WTC11 (cell line): ENCODE measurements at regions not wholly inside any gene's neighbourhood (a gene's known extent, or its start where the extent isn't known, plus 50 kb on each side); places are given as distances from the start of the nearest gene placed in this dataset.

Experiments
- ATAC-seq: fragments of 200-7000 bp; cut with Tn5 transposase; 2 replicates; pipeline ENCODE4 v1.10.0; 2021; ENCODE audit warnings: mild to moderate bottlenecking, moderate library complexity
- CTCF ChIA-PET: fragments of 300-600 bp; sonication (Branson Sonifier 250); formaldehyde crosslinking; loops from one replicate; lab custom pipeline; 2021; ENCODE audit warnings: antibody characterized with exemption; lab: Charles Lee
- POLR2A ChIA-PET: fragments of 350-600 bp; sonication (Branson Sonifier 250); formaldehyde crosslinking; loops from one replicate; lab custom pipeline; 2021; ENCODE audit warnings: antibody characterized with exemption; lab: Charles Lee
- DNase-seq: peaks from one replicate; pipeline ENCODE4 v3.0.0; 2021; ENCODE audit warnings: low spot score
- H3K27ac Mint-ChIP-seq: 2 replicates; pipeline ENCODE4 v1.8.0; 2021; ENCODE audit warnings: mixed read lengths
- H3K27me3 Mint-ChIP-seq: 2 replicates; pipeline ENCODE4 v1.8.0; 2021; ENCODE audit warnings: low read depth, mild to moderate bottlenecking, moderate library complexity, mixed read lengths
- H3K36me3 Mint-ChIP-seq: 2 replicates; pipeline ENCODE4 v1.8.0; 2021; ENCODE audit warnings: mixed read lengths
- H3K4me1 Mint-ChIP-seq: 2 replicates; pipeline ENCODE4 v1.8.0; 2022; ENCODE audit warnings: mixed read lengths
- H3K4me3 Mint-ChIP-seq: 2 replicates; pipeline ENCODE4 v1.8.0; 2021; ENCODE audit warnings: mild to moderate bottlenecking, moderate library complexity, mixed read lengths
- H3K9me3 Mint-ChIP-seq: 2 replicates; pipeline ENCODE4 v1.8.0; 2021; ENCODE audit warnings: mixed read lengths
- ATF1 ChIP-seq: sonication (generic); formaldehyde crosslinking; IDR thresholded peaks from 2 replicates; pipeline ENCODE4 v1.8.1; 2023; ENCODE audit warnings: mild to moderate bottlenecking, moderate library complexity, missing genetic modification reagents
- CBFB ChIP-seq: sonication (generic); formaldehyde crosslinking; IDR thresholded peaks from 2 replicates; pipeline ENCODE4 v1.8.1; 2022; ENCODE audit warnings: mild to moderate bottlenecking, low read depth, missing genetic modification reagents
- CREM ChIP-seq: sonication (generic); formaldehyde crosslinking; IDR thresholded peaks from 2 replicates; pipeline ENCODE4 v1.8.1; 2022; ENCODE audit warnings: mild to moderate bottlenecking, missing genetic modification reagents, moderate library complexity
- ELF4 ChIP-seq: sonication (generic); formaldehyde crosslinking; IDR thresholded peaks from 2 replicates; pipeline ENCODE4 v1.8.1; 2022; ENCODE audit warnings: low read depth, mild to moderate bottlenecking, moderate library complexity, missing genetic modification reagents
- ETV6 ChIP-seq: sonication (generic); formaldehyde crosslinking; IDR thresholded peaks from 2 replicates; pipeline ENCODE4 v1.8.1; 2022; ENCODE audit warnings: mild to moderate bottlenecking, missing genetic modification reagents
- FOXP1 ChIP-seq: sonication (generic); formaldehyde crosslinking; IDR thresholded peaks from 2 replicates; pipeline ENCODE4 v1.8.0; 2022; ENCODE audit warnings: missing genetic modification reagents, mild to moderate bottlenecking, moderate library complexity, borderline replicate concordance
- IRF2 ChIP-seq: sonication (generic); formaldehyde crosslinking; IDR thresholded peaks from 2 replicates; pipeline ENCODE4 v1.8.0; 2022; ENCODE audit warnings: low read depth, missing genetic modification reagents, borderline replicate concordance
- JUN ChIP-seq: sonication (generic); formaldehyde crosslinking; IDR thresholded peaks from 2 replicates; pipeline ENCODE4 v1.8.0; 2023; ENCODE audit warnings: mild to moderate bottlenecking, missing genetic modification reagents
- NFATC4 ChIP-seq: fragments of 250-450 bp; sonication (Bioruptor Pico); IDR thresholded peaks from 2 replicates; pipeline ENCODE4 v1.9.0; 2021; ENCODE audit warnings: mild to moderate bottlenecking
- NR2C2 ChIP-seq: sonication (generic); formaldehyde crosslinking; IDR thresholded peaks from 2 replicates; pipeline ENCODE4 v1.8.0; 2022; ENCODE audit warnings: mild to moderate bottlenecking, missing genetic modification reagents
- NR3C1 ChIP-seq: sonication (generic); formaldehyde crosslinking; conservative IDR thresholded peaks from 2 replicates; pipeline ENCODE4 v1.8.1; 2023; ENCODE audit warnings: low read depth, mild to moderate bottlenecking, missing genetic modification reagents
- OVOL2 ChIP-seq: fragments of 250-450 bp; sonication (Bioruptor Pico); IDR thresholded peaks from 2 replicates; pipeline ENCODE4 v1.9.0; 2021; ENCODE audit warnings: mild to moderate bottlenecking, borderline replicate concordance
- PRRX2 ChIP-seq: fragments of 250-450 bp; sonication (Bioruptor Pico); IDR thresholded peaks from 2 replicates; pipeline ENCODE4 v1.8.0; 2021; ENCODE audit warnings: mild to moderate bottlenecking
- RORB ChIP-seq: fragments of 250-450 bp; sonication (Bioruptor Pico); IDR thresholded peaks from 2 replicates; pipeline ENCODE4 v1.9.0; 2021; ENCODE audit warnings: mild to moderate bottlenecking
- SOX15 ChIP-seq: fragments of 250-450 bp; sonication (Bioruptor Pico); IDR thresholded peaks from 2 replicates; pipeline ENCODE4 v1.9.0; 2021; ENCODE audit warnings: mild to moderate bottlenecking
- SP1 ChIP-seq: sonication (generic); formaldehyde crosslinking; conservative IDR thresholded peaks from 2 replicates; pipeline ENCODE4 v1.8.1; 2022; ENCODE audit warnings: missing genetic modification reagents
- TEAD1 ChIP-seq: sonication (generic); formaldehyde crosslinking; IDR thresholded peaks from 2 replicates; pipeline ENCODE4 v1.8.0; 2022; ENCODE audit warnings: mild to moderate bottlenecking, missing genetic modification reagents
- TP53 ChIP-seq: sonication (generic); formaldehyde crosslinking; IDR thresholded peaks from 2 replicates; pipeline ENCODE4 v1.8.1; 2023; ENCODE audit warnings: mild to moderate bottlenecking, missing genetic modification reagents
- ZBTB21 ChIP-seq: sonication (generic); formaldehyde crosslinking; IDR thresholded peaks from 2 replicates; pipeline ENCODE4 v1.8.1; 2023; ENCODE audit warnings: mild to moderate bottlenecking, missing genetic modification reagents, borderline replicate concordance
- ZBTB43 ChIP-seq: sonication (generic); formaldehyde crosslinking; IDR thresholded peaks from 2 replicates; pipeline ENCODE4 v1.8.1; 2023; ENCODE audit warnings: mild to moderate bottlenecking, missing genetic modification reagents
- ZNF423 ChIP-seq: fragments of 250-450 bp; sonication (Bioruptor Pico); IDR thresholded peaks from 2 replicates; pipeline ENCODE4 v2.1.2; 2022; ENCODE audit warnings: mild to moderate bottlenecking, moderate library complexity
- ZNF671 ChIP-seq: fragments of 250-450 bp; sonication (Bioruptor Pico); IDR thresholded peaks from 2 replicates; pipeline ENCODE4 v1.8.0; 2021; ENCODE audit warnings: mild to moderate bottlenecking
- TF ChIP-seq, protein P1 (sequence below): sonication (generic); formaldehyde crosslinking; IDR thresholded peaks from 2 replicates; pipeline ENCODE4 v1.8.1; 2023; ENCODE audit warnings: mild to moderate bottlenecking, missing genetic modification reagents, moderate library complexity
- TF ChIP-seq, protein P2 (sequence below): sonication (generic); formaldehyde crosslinking; IDR thresholded peaks from 2 replicates; pipeline ENCODE4 v1.8.0; 2022; ENCODE audit warnings: missing genetic modification reagents
- TF ChIP-seq, protein P3 (sequence below): sonication (generic); formaldehyde crosslinking; IDR thresholded peaks from 2 replicates; pipeline ENCODE4 v1.8.1; 2022; ENCODE audit warnings: low read depth, missing genetic modification reagents, borderline replicate concordance
- TF ChIP-seq, protein P4 (sequence below): sonication (generic); formaldehyde crosslinking; IDR thresholded peaks from 2 replicates; pipeline ENCODE4 v1.8.1; 2023; ENCODE audit warnings: mild to moderate bottlenecking, missing genetic modification reagents
- TF ChIP-seq, protein P5 (sequence below): fragments of 250-450 bp; sonication (Bioruptor Pico); IDR thresholded peaks from 2 replicates; pipeline ENCODE4 v1.9.0; 2021; ENCODE audit warnings: mild to moderate bottlenecking

DNA sequence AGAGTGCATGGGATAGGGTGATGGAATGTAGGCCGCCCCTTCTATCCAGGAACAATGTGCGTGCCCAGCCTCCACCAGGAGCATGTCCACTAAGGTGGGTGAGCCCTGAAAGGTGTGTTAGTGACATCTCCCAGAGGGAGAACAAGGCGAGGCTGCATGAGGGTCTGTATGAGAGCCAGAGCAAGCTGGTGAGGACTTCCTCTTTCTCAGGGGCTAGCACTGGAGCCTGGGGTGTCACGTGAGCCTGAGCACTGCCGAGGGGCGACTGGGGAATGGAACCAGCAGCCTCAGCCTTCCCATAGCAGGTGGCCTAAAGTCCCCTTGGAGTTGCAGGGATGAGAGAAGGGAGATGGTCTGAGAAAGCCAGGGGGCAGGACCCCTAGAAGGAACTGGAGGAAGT lies 156.3 kb upstream of the COBL start (continued):
- TF ChIP-seq FOXP1 (CRISPR knock-in tag) (no peak), ZBTB21 (CRISPR knock-in tag) (no peak), ETV6 (CRISPR knock-in tag) (no peak), TEAD1 (CRISPR knock-in tag) (no peak), SOX15 (no peak), ATF1 (CRISPR knock-in tag) (no peak), TP53 (CRISPR knock-in tag) (no peak), RORB (CRISPR knock-in tag) (no peak)
- TF ChIP-seq, protein P1, sequence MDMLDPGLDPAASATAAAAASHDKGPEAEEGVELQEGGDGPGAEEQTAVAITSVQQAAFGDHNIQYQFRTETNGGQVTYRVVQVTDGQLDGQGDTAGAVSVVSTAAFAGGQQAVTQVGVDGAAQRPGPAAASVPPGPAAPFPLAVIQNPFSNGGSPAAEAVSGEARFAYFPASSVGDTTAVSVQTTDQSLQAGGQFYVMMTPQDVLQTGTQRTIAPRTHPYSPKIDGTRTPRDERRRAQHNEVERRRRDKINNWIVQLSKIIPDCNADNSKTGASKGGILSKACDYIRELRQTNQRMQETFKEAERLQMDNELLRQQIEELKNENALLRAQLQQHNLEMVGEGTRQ (CRISPR knock-in tag): no peak
- TF ChIP-seq, protein P2, sequence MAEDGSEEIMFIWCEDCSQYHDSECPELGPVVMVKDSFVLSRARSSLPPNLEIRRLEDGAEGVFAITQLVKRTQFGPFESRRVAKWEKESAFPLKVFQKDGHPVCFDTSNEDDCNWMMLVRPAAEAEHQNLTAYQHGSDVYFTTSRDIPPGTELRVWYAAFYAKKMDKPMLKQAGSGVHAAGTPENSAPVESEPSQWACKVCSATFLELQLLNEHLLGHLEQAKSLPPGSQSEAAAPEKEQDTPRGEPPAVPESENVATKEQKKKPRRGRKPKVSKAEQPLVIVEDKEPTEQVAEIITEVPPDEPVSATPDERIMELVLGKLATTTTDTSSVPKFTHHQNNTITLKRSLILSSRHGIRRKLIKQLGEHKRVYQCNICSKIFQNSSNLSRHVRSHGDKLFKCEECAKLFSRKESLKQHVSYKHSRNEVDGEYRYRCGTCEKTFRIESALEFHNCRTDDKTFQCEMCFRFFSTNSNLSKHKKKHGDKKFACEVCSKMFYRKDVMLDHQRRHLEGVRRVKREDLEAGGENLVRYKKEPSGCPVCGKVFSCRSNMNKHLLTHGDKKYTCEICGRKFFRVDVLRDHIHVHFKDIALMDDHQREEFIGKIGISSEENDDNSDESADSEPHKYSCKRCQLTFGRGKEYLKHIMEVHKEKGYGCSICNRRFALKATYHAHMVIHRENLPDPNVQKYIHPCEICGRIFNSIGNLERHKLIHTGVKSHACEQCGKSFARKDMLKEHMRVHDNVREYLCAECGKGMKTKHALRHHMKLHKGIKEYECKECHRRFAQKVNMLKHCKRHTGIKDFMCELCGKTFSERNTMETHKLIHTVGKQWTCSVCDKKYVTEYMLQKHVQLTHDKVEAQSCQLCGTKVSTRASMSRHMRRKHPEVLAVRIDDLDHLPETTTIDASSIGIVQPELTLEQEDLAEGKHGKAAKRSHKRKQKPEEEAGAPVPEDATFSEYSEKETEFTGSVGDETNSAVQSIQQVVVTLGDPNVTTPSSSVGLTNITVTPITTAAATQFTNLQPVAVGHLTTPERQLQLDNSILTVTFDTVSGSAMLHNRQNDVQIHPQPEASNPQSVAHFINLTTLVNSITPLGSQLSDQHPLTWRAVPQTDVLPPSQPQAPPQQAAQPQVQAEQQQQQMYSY (CRISPR knock-in tag): no peak

DNA sequence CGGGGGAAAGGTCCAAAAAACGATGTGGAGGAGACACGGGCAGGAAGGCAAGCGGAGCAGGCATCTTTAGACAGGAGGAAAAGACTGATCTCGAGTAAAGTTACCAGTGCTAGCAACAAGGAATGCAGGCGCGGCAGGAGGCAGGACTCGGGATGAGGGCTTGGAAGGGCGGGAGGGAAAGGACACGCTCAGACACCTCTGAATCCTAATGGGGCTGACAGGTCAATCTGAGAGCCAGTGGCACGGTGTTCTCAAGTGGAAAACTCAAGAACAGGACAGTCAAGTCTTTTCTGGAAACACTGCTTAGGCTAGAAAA lies 155.3 kb upstream of the COBL start:
- Mint-ChIP-seq H3K4me3 (peak overlapping the region; percentile 61), H3K36me3 (no peaks in the 10 kb centered on the region), H3K9me3 (no peaks in the 10 kb centered on the region), H3K27me3 (peaks cover 31% of the 10 kb centered on the region)
- peak; percentile 51 for ATAC-seq
- ChIA-PET CTCF (interaction anchor here (0.8 to 2.9 kb wide), 2 partner anchors 20 to 42 kb away, joined by 3 to 14 read pairs; no protein-coding TSS in a partner anchor), POLR2A (no interaction called here)
- no peak for TF ChIP-seq CREM (CRISPR knock-in tag)
- TF ChIP-seq, protein P3, sequence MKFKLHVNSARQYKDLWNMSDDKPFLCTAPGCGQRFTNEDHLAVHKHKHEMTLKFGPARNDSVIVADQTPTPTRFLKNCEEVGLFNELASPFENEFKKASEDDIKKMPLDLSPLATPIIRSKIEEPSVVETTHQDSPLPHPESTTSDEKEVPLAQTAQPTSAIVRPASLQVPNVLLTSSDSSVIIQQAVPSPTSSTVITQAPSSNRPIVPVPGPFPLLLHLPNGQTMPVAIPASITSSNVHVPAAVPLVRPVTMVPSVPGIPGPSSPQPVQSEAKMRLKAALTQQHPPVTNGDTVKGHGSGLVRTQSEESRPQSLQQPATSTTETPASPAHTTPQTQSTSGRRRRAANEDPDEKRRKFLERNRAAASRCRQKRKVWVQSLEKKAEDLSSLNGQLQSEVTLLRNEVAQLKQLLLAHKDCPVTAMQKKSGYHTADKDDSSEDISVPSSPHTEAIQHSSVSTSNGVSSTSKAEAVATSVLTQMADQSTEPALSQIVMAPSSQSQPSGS (CRISPR knock-in tag): no peak
- no peak for TF ChIP-seq ELF4
- no peak for TF ChIP-seq SP1
- no peak for TF ChIP-seq NR3C1 (CRISPR knock-in tag)
- TF ChIP-seq, protein P4, sequence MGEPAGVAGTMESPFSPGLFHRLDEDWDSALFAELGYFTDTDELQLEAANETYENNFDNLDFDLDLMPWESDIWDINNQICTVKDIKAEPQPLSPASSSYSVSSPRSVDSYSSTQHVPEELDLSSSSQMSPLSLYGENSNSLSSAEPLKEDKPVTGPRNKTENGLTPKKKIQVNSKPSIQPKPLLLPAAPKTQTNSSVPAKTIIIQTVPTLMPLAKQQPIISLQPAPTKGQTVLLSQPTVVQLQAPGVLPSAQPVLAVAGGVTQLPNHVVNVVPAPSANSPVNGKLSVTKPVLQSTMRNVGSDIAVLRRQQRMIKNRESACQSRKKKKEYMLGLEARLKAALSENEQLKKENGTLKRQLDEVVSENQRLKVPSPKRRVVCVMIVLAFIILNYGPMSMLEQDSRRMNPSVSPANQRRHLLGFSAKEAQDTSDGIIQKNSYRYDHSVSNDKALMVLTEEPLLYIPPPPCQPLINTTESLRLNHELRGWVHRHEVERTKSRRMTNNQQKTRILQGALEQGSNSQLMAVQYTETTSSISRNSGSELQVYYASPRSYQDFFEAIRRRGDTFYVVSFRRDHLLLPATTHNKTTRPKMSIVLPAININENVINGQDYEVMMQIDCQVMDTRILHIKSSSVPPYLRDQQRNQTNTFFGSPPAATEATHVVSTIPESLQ: no peak
- no peak for TF ChIP-seq IRF2 (CRISPR knock-in tag)
- no peak for TF ChIP-seq ZNF423 (CRISPR knock-in tag)
- no peak for TF ChIP-seq PRRX2
- TF ChIP-seq ZNF671 (CRISPR knock-in tag): no peak
- no peak for TF ChIP-seq JUN (CRISPR knock-in tag)
- TF ChIP-seq, protein P5, sequence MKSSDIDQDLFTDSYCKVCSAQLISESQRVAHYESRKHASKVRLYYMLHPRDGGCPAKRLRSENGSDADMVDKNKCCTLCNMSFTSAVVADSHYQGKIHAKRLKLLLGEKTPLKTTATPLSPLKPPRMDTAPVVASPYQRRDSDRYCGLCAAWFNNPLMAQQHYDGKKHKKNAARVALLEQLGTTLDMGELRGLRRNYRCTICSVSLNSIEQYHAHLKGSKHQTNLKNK: no peak
- TF ChIP-seq, protein P1 (CRISPR knock-in tag): no peak
- no peak for TF ChIP-seq CBFB
- no peak for TF ChIP-seq NR2C2
- no peak for TF ChIP-seq ZBTB43 (CRISPR knock-in tag)
- no peak for TF ChIP-seq OVOL2
- no peak for TF ChIP-seq NFATC4 (CRISPR knock-in tag)
- TF ChIP-seq, all 79 proteins: peak for 0
- Mint-ChIP-seq H3K4me1 (peaks cover 18% of the 10 kb centered on the region), H3K27ac (no peak overlapping the region)
- DNase-seq: peak; percentile 41
